GM12874 (cell line): ENCODE measurements at regions not wholly inside any gene's neighbourhood (a gene's known extent, or its start where the extent isn't known, plus 50 kb on each side); places are given as distances from the start of the nearest gene placed in this dataset.
A peak's percentile ranks its signal among the peaks of the same experiment; 100 is the strongest.

Source experiments
- TF ChIP-seq, protein P1 (sequence below): IDR thresholded peaks from 2 replicates; pipeline ENCODE4 v1.5.1; 2011; ENCODE audit warnings: low read depth, mild to moderate bottlenecking, control low read depth, low read length, moderate library complexity; ENCODE audit not compliant: insufficient read depth

DNA sequence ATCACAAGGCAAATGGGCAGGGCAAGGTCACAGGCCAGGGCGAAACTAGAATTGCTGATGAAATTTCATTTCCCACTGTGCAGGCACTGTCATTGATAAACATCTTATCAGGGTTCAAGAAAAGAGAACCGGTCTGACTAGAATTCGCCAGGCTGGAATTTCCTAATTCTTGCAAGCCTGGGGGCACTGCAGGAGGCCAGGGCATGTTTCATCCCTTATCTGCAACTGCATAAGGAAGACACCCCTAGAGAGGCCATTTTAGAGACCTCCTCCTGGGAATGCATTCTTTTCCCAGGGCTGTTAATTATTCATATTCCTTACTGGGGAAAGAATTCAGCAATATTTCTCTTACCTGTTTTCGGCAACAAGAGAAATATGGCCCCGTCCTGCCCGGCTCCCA lies 266.2 kb upstream of the CYLC2 start:
- TF ChIP-seq, protein P1, sequence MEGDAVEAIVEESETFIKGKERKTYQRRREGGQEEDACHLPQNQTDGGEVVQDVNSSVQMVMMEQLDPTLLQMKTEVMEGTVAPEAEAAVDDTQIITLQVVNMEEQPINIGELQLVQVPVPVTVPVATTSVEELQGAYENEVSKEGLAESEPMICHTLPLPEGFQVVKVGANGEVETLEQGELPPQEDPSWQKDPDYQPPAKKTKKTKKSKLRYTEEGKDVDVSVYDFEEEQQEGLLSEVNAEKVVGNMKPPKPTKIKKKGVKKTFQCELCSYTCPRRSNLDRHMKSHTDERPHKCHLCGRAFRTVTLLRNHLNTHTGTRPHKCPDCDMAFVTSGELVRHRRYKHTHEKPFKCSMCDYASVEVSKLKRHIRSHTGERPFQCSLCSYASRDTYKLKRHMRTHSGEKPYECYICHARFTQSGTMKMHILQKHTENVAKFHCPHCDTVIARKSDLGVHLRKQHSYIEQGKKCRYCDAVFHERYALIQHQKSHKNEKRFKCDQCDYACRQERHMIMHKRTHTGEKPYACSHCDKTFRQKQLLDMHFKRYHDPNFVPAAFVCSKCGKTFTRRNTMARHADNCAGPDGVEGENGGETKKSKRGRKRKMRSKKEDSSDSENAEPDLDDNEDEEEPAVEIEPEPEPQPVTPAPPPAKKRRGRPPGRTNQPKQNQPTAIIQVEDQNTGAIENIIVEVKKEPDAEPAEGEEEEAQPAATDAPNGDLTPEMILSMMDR: no peak

DNA sequence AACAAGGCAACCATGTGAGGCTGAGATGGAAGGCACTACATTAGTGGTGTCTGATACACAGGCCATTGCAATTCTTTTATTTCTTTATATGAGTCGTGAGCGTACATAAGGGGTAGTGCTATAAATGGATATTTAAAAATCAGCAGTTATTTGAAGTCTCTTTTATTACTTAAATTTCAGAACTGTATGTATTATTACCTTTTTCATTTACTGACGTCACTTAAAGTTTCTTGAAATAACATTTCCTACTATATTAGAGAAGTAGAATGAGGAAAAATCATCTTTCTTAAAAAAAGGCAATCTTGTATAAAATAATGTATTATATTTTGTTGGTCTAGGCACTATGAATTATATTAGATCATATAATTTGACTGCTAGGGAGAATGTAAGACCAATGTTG lies 280.9 kb upstream of the CYLC2 start:
- TF ChIP-seq, protein P1: no peak

DNA sequence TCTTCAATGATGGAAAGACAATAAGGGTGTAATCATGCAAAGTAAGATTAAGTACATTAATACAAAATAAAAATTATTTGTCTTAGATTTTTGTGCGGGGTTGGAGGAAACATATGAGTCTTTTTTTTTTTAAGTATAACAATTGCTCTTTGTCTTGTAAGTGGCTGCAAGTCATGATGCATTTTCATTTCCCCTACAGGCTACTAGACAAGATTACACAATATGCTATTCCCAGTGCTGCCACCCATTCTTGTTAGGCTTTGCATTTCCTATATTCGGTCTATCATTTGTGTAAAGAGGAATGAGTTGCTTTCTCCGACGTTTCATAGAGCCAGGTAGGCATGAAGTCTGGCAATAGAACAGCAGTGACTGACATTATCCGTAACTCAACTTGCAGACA lies 294.2 kb upstream of the CYLC2 start:
- TF ChIP-seq, protein P1: no peak

DNA sequence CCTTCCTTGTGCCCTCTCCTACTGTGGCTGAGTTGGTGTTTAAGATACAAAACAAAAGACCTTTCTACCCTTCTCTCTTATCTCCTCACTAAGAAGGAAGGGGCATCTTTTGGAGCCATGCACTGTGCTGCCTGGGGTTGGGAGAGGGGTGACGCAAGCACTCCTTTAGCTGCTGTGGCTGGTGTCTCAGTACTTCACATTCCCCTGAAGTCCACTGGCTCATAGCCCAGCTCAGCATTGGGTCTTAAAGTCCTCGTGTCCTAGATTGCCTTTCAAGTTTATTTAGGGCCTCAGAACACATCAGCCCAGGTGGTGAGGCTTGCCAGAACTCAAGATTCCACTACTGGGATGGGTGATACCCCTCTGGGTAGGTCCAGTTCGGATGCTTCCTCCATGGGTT lies 325.9 kb upstream of the CYLC2 start:
- TF ChIP-seq, protein P1: no peak

DNA sequence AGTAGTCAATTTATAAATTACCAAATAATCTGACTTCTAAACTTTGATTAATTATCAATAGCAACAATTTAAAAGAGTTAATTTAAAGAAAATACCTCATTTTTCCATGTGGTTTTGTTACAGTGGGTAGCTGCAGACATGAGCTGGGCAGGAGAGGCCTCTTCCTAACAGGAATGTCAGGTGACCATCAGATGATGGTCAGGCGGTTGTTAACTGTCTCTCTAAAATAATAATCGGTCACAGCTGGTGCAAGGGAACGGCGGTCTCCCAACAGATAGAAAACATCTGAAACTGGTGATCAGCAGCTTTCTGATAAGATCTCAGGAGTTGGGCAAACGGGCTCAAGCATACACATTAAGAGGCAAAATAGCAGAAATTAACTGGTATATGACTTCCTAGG lies 342.7 kb upstream of the CYLC2 start:
- TF ChIP-seq, protein P1: no peak

DNA sequence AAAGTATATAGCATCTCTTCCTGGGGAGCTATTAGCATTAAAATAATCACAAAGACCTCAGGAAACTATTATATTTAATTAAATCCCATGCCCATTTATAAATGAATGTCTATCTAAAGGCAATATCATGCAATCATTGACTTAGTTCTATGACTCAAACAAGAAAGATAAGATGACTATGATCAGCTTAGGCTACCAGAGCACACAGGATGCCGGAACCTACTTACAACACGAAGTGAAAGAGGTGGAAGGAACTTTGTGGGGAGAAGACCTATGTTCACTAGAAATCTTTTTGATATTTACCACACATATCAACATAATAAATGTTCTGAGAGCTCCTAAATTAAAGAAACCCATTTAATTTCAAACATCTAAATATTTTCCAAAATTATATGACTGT lies 344.2 kb upstream of the CYLC2 start:
- TF ChIP-seq, protein P1: no peak

DNA sequence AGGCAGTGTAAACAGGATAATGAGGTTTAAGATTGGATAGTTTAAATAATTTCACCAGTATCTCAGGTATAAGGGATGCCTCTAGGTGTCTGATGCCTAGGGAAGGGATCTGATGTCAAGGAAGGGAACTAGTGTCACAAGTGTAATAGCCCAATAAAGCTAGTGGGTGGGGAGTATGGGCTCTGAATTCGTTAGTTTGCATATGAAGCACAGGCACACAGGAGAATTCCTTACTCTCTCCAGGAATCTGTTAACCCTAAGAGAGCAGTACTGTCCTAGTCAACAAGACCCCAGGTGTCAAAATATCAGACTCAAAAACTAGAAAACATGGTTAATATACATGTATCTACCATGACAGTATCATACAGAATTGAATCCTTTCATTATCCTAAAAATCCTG lies 352.5 kb upstream of the CYLC2 start:
- TF ChIP-seq, protein P1: no peak

DNA sequence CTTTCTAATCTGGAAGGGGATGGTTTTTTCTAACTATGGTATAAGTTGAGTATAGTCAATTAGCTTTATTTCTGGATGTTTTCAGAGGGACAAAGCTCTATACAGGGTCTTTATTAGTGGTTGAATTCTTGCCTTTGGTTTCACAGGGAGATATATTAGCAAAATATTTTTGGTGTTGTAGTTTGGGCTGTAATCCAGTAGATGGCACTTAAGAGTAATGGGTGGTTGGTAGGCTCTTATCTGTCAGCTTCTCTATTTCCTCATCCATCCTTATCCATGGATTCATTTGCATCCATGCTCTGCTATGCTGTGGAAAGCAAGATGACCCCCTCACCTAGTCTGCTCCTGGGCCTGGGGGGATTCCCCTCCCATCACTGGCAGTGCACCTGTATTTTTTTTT lies 363.6 kb upstream of the CYLC2 start:
- TF ChIP-seq, protein P1: peak; percentile 46; the same call in 1 of the 2 replicates
